HG03432 (cell line): ENCODE measurements at regions not wholly inside any gene's neighbourhood (a gene's known extent, or its start where the extent isn't known, plus 50 kb on each side); places are given as distances from the start of the nearest gene placed in this dataset.
"Not testable (repeated sequence)": the region's sequence is repeated elsewhere in the genome, so short reads cannot be mapped to it uniquely, and the experiment has no call there.

ENCODE experiments used
- ATAC-seq: cut with Tn5 transposase; IDR thresholded peaks from one replicate; pipeline ENCODE4 v1.9.1; 2021; ENCODE audit warnings: mild to moderate bottlenecking, moderate library complexity; ENCODE audit not compliant: unreplicated experiment

DNA sequence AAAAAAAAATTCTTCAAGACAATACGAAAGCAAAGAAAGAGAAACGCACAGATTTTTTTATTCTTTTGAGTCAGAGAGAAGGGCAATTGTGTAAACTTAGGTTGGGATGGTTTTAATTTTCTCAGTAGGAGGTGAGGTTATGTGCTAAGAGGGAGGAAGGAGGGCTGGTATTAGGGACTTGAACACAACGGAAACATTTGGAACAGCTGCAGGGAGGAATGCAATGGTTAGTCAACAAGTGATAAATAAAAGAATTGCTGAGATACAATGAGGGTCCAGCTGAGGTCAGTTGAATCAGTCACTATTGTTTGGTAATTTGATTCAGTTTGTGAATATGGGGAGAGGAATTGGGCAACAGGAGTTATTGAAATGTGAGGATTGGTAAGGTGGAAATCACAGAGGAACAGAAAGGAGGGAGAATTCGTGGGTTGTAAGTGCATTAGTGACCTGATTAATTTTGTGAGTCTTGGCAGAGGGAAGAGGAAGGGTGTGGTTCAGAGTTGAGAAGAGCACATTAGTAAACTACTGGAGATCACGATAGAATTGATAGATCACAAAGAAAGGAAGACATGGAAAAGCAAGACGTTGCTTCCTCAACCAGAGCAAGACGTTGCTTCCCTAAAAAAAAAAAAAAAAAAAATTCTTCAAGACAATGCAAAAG, 499.5 kb upstream of the SPRY2 start:
- no peak for ATAC-seq

DNA sequence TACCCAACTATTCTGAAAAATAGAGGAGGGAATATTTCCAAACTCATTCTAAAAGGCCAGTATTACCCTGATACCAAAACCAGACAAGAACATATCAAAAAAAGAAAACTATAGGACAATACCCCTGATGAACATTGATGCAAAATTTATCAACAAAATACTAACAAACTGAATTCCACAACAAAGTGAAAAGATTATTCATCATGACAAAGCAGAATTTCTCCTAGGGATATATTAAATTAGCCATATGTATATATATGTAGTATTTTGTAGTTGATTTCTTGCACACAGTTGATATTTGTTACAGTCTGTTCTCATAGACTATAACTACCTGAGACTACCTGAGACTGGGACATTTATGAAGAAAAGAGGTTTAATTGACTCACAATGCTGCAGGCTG, 495.0 kb upstream of the SPRY2 start:
- ATAC-seq, result no peak

DNA sequence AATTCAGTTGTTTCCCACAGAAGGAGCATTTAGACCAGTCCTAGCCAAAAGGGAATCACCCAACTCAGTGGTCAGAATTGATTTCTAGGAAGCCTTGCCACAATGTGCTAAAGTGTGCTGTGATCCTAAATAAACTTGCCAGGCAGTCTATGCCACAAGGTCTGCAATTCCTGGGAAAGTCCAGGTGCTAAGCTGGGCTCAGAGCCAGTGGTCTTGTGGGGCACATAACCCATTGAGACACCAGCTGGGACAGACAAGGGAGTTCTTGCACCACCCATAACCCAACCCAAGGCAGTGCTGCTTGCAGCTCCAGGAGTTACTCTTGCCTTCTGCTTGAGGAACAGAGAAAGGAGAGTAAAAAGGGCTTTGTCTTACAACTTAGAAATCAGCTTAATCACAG, 489.5 kb upstream of the SPRY2 start:
- ATAC-seq, result no peak

DNA sequence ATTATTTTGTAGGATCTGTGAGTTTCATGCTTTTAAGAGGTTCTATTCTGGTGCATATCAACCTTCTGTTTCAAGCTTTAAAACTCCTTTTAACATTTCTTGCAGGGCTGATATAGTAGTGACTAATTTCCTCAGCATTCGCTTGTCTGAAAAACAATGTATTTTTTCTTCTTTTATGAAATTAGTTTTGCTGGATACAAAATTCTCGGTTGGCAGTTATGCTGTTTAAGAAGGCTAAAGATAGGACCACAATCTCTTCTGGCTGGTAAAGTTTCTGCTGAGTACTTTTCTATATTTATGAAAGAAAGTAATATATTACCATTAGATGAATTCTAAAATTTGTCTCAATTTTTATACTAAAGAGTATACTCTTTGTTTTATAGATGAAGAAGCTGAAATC, 487.8 kb upstream of the SPRY2 start:
- no peak for ATAC-seq

DNA sequence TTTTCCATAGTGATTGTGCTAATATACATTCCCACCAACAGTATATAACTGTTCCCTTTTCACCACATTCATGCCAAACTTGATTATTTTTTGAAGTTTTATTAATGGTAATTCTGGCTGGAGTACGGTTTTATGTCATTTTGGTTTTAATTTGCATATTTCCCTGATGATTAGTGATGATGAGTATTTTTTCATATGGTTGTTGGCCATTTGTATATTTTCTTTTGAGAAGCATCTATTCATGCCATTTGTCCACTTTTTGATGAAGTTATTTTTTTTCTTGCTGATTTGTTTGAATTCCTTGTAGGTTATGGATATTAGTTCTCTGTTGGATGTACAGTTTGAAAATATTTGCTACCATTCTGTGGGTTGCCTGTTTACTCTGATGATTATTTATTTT, 484.4 kb upstream of the SPRY2 start:
- ATAC-seq, result no peak

DNA sequence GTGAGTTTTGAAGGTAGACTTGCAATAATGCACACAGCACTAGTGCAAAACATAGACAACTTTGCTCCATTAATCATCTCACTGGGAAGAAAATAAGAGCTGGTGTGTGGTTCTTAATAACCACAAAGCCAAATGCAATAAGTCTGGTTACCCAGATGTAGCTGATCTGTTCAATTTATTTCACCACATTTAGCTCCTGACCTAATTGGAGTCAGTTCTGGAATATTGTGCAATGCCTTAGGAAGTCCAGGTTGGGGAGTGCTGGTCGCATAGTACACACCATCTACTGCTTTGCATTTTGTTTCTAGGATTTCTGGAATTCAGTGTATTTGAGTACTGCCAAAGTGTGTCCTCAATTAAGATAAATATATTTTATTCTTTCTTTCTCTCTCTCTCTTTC, 483.3 kb upstream of the SPRY2 start:
- no peak for ATAC-seq

DNA sequence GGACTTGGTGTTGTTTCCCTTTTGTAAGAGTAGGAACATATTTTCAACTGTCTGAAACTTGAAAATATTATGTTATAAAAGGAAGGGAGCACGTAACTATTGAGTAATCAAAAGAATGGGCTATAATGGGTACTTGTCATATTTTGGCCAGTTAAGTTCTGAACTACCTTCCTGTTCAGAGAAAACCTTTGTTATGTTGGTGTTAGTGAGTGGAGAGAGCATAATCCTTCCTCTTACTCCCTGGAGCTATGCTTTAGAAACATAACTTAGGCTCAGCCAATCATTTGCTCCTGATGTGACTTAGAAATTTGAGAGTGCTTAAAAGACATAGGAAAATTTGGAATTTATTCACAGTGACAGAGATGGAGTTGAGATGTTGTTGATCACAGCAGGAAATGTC, 482.5 kb upstream of the SPRY2 start:
- no peak for ATAC-seq

DNA sequence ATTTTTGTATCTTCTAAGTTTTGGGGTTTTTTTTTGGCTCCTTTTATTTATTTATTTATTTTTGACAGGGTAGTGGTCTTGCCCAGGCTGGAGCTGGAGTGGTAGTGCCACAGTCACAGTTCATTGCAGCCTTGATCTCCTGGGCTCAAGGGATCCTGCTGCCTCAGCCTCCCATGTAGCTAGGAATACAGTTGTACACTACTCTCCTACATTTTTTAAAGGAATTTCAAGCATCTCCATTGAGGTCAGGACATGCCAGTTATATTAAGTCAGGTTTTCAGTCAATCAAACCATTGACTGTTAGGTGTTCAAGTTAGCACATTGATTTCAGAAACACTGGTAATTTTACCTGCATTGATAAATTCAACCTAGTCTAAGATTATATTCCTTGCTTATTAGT, 480.5 kb upstream of the SPRY2 start:
- ATAC-seq, result no peak

DNA sequence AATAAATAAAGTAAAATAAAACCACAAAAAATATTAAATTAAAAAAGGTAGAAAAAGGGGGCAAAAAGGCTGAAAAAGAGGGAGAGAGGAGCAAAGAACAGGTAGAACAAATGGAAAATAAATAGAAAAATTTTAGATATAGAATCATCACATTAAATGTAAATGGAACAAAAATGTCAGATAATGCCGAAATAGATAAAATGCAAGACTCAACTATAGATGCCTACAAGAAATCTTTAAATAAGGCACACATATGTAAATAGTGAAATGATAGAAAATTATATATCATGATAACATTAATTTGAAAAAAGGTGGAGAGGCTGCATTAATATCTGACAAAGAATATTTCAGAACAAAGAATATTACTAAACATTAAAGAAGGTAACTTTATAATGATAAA, 477.1 kb upstream of the SPRY2 start:
- no peak for ATAC-seq

DNA sequence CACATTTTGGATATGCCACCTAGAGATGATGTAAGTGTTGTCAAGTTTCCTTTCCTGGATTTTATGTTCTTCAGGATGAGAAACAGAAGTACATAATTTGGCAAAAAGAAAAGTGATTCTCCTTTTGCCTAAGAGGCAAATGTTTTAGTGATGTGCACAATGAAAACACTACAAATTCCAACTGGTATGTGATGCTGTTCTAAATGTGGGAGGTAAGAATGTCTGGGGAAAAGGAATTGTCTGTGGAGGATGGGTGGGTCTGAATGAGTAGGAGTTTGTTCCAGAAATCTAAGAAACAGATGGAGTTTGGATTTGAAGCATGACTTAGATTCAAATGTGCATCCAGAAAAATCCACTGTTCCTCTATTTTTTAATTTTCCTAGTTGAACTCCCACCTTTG, 473.6 kb upstream of the SPRY2 start:
- ATAC-seq, result no peak

DNA sequence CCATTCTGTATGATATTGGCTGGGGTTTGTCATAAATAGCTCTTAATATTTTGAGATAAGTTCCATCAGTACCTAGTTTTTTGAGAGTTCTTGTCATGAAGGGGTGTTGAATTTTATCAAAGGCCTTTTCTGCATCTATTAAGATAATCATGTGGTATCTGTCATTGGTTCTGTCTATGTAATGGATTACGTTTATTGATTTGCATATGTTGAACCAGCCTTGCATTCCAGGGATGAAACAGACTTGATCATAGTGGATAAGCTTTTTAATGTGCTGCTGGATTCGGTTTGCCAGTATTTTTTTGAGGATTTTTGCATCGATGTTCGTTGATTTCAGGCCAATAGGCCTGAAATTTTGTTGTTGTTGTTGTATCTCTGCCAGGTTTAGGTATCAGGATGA, 469.4 kb upstream of the SPRY2 start:
- not testable (repeated sequence) for ATAC-seq

DNA sequence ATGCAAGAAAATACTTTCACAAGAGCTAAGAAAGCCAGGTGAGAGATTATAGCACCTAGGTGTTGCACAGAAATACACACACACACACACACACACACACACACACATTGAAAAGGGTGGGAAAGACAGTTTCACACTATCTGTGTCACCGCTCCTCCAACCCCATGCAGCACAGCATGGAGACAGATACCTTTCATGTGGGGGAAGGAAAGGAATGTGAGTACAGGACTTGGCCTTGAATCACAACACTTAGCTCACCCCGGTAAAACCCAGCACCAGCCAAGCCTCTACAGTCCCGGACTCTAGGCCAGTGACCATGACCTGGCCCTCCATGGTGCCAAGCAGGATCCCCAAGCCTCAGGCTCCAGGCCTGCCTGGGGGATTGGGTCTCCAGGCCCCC, 462.0 kb upstream of the SPRY2 start:
- ATAC-seq, result no peak

DNA sequence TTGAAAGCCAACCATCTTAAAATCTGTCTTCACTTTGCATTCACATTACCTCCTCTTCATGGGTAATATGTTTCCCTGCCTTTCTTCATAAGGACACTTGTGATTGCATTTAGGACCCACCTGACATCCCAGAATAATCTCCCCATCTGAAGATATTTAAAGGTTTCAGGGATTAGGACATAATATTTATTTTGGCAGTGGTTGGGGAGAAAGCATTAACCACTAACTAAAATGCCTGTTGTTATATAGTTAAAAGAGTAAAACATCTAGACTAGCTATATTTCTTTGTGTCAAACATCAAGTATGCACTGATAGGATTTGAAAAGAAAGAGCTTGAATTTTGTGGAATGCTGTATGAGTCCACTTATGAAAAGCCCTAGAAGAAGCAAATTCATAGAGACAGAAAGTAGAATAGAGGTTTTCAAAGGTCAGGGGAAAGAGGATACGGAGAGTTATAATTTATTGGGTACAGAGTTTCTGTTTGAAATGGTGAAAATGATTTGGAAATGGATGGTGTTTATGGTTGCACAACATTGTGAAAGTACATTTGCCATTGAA, 457.7 kb upstream of the SPRY2 start:
- ATAC-seq, result no peak

DNA sequence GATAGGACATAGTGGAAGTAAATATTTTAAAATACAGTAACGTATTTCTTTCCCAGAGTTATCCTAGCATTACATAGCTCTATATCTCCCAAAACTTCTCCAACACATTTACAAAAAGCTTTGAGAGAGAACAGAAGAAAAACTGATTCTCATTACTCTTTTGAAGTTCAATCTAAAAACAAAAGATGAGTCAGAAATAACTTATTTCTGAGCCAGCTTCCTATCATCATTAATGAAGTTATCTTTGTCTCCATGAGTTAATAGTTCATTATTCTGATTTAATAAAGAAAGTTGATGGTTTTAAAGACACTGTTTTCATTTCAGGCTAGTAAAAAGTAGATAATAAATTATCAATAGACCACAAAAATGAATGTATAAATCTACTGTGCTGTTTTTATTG, 446.7 kb upstream of the SPRY2 start:
- ATAC-seq, result no peak

DNA sequence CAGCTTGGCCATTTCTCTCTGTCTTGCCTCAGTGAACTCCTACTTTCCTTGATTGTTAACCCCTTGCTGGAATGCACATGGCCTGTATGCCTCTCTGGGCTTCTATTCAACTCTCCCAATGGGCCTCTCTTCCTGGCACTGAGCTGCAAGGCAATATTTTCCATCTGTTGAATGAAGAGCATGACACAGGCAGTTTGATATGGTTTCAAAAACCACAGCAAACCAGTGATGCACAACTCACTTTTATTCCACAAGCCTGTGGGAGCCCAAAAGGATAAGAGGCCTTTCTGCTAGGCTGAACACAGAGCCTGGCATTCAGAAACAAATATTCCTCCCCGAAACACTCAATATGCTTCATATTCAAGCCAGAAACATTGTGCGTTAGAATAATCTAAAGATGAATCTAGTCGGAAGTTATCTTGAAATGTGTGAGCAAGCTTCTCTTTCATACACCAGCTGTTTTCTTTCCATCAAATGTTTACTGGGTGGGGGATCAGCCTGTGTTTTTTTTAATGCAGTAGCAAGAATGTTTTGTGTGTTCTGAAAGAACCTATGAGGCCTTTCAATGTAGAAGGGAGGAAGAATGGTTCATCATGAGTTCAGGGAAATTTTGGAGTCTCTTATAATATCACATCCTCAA, 443.1 kb upstream of the SPRY2 start:
- no peak for ATAC-seq

DNA sequence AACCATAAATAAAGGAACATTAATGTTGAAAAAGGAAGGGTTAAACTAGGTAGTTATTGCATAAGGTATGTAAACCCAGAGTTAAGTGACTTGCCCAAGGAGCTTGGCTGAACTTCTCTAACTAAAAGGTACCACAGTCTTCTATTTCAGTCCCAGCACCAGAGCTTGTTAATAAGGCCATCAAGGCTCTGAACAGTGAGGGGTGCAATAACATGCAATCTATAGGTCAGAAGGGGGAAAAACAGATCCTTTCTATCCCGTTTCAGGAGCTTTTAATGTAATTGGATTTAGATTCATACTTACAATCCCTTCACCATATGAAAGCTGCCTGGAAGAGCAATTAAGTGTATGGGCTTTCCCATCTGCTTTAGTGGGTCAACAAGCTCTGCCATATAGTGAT, 441.5 kb upstream of the SPRY2 start:
- ATAC-seq, result no peak

DNA sequence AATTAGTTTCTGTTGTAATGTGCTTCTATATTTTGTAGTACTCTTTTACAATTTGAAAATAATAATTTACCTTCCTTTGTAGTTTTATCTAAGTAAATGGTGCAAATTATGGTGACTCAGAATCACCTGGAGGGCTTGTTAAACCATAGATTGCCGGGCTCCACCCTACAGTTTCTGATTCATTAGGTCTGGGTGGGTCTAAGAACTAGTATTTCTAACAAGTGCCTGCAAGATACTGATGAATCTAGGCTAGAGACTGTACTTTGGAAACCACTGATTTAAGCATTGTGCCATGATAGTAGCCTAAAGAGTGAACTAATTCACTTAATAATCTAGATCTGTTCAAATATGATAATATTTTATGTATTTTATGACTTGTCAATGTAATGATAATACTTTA, 437.4 kb upstream of the SPRY2 start:
- ATAC-seq, result no peak

DNA sequence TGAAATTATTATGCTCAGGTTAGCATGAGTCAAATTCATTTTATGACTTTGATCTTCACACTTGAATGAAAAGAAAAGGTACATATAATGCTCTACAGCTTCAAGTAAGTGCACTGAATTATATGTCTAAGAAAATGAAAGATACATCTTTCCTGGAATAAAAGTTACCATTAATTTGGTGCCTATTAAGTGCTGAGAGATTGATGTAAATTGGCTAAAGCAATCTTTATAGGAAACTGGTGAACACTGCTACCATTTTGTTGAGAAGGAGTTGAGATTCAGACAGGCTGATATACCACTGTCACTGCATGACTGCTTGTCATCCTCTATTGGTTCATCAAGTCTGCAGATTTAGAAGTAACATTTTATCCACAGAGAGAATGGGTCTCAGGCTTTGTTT, 416.8 kb upstream of the SPRY2 start:
- no peak for ATAC-seq

DNA sequence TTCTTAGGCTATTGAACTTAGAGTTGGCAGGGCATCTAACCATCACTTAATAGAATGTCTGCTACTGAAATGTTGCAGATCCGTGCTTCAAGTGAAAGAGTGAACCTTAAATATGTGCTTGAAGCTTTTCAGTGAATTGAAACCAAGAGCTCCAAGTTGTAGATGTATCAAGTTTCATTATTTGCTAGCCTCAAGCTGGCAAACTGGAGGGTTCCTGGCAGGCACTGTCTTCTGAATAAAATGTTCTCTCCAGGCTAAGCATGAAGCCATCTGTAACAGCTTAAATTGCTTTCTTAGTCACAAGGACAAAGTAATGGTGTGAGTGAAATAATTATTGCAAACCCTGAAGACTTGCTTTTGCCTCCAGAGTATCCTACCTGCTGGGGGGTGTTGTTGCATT, 415.0 kb upstream of the SPRY2 start:
- ATAC-seq, result no peak

DNA sequence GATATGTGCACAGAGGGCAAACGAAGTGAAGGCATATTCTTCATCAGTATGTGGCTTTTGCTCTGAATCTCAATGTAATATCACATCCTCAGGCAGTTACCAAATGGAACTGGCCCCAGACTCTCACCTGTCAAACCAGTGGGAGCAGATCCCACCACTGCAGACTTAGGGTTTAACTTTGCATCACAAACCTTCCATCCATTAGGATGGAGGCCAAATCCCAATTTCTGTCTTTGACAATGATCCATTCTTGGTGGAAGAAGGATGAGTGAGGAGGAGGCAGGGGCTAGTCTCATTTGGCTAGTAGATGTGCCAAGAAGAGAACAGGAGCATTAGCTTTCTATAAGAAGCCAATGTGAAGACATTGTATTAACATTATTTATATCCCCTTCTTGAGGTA, 413.5 kb upstream of the SPRY2 start:
- ATAC-seq, result no peak

DNA sequence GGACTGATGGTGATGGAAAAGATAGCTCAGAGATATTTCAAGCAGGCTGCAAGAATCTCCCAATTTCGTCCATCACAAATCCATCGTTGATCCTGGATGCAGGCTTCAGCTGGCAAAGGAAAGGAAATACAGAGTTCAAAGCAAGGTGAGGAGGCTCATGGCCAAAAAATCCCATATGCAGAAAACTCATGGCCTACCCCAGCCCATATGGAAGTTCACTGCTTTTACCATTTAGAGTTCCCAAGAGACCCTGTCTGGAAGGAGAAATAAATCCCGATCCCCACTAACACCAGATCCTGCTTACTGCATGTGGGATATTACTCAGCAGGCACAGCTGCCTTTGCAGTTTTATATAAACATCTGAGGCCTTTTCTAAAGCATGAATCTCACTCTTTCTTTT, 412.9 kb upstream of the SPRY2 start:
- ATAC-seq, result no peak

DNA sequence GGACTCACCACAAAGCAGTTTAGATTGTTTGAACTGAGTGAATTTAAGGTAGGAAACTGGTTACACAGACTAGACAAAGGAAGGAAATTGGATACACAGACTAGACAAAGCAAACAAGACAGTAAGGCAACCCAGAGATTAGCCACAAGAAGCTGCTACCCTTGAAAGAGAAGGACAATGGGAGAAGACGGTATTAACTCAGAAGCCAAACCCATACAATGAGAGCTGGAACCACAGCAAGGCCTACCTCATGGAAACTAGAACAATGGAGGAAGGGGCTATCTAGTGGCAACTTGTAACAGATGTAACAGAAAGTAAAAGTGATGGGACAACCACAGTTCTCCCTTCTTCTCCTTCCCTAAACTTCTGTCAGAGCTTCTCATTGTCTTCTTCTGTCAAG, 410.9 kb upstream of the SPRY2 start:
- ATAC-seq, result no peak
